ENCODE measurements at regions not wholly inside any gene's neighbourhood (a gene's known extent, or its start where the extent isn't known, plus 50 kb on each side); places are given as distances from the start of the nearest gene placed in this dataset.

GRCh38 chr10:21183025-21183424 lies 285.9 kb upstream of the NEBL start:
- H3K4me3 Mint-ChIP-seq (ENCODE audit: unreplicated experiment): no peak overlapping the region
- H3K36me3 Mint-ChIP-seq (ENCODE audit: low read depth, unreplicated experiment): no peaks in the 10 kb centered on the region
- DNase-seq (ENCODE audit: low spot score): no peak
- no peak overlapping the region for H3K27ac Mint-ChIP-seq (ENCODE audit: unreplicated experiment)
- H3K27me3 Mint-ChIP-seq (ENCODE audit: unreplicated experiment): peaks cover 2% of the 10 kb centered on the region
- no peaks in the 10 kb centered on the region for H3K4me1 Mint-ChIP-seq (ENCODE audit: unreplicated experiment)
- H3K9me3 Mint-ChIP-seq (ENCODE audit: unreplicated experiment): no peaks in the 10 kb centered on the region
- no peak for TF ChIP-seq CTCF (IDR thresholded peaks at IDR 0.05; ENCODE audit: unreplicated experiment)

- peaks cover 2% of the 10 kb centered on the region for H3K27me3 Mint-ChIP-seq (ENCODE audit: unreplicated experiment)
- no peak overlapping the region for H3K27ac Mint-ChIP-seq (ENCODE audit: unreplicated experiment)
- no peaks in the 10 kb centered on the region for H3K9me3 Mint-ChIP-seq (ENCODE audit: unreplicated experiment)
- H3K4me3 Mint-ChIP-seq (ENCODE audit: unreplicated experiment): no peak overlapping the region
- no peaks in the 10 kb centered on the region for H3K4me1 Mint-ChIP-seq (ENCODE audit: unreplicated experiment)
- no peak for DNase-seq (ENCODE audit: low spot score)
- no peaks in the 10 kb centered on the region for H3K36me3 Mint-ChIP-seq (ENCODE audit: low read depth, unreplicated experiment)
- TF ChIP-seq CTCF (IDR thresholded peaks at IDR 0.05; ENCODE audit: unreplicated experiment): no peak
These were observed 284.3 kb upstream of the NEBL start for GRCh38 chr10:21181451-21181850.

- no peak overlapping the region for H3K27ac Mint-ChIP-seq (ENCODE audit: unreplicated experiment)
These were observed 283.5 kb upstream of the NEBL start for GRCh38 chr10:21180604-21181003.

GRCh38 chr10:21176934-21177480 lies 279.9 kb upstream of the NEBL start:
- H3K36me3 Mint-ChIP-seq (ENCODE audit: low read depth, unreplicated experiment): peaks cover 8% of the 10 kb centered on the region
- H3K27me3 Mint-ChIP-seq (ENCODE audit: unreplicated experiment): peaks cover 11% of the 10 kb centered on the region
- H3K4me3 Mint-ChIP-seq (ENCODE audit: unreplicated experiment): no peak overlapping the region
- no peak overlapping the region for H3K27ac Mint-ChIP-seq (ENCODE audit: unreplicated experiment)
- no peak for TF ChIP-seq CTCF (IDR thresholded peaks at IDR 0.05; ENCODE audit: unreplicated experiment)
- H3K4me1 Mint-ChIP-seq (ENCODE audit: unreplicated experiment): peaks cover 8% of the 10 kb centered on the region
- H3K9me3 Mint-ChIP-seq (ENCODE audit: unreplicated experiment): no peaks in the 10 kb centered on the region
- no peak for DNase-seq (ENCODE audit: low spot score)

More at GRCh38 chr10:21180604-21181003, 283.5 kb upstream of the NEBL start:
- TF ChIP-seq CTCF (IDR thresholded peaks at IDR 0.05; ENCODE audit: unreplicated experiment): no peak
- Mint-ChIP-seq H3K4me1 (ENCODE audit: unreplicated experiment) (no peaks in the 10 kb centered on the region), H3K36me3 (ENCODE audit: low read depth, unreplicated experiment) (peaks cover under 1% of the 10 kb centered on the region), H3K4me3 (ENCODE audit: unreplicated experiment) (no peak overlapping the region), H3K27me3 (ENCODE audit: unreplicated experiment) (peaks cover 2% of the 10 kb centered on the region), H3K9me3 (ENCODE audit: unreplicated experiment) (no peaks in the 10 kb centered on the region)
- DNase-seq (ENCODE audit: low spot score): no peak

- peaks cover 9% of the 10 kb centered on the region for H3K4me1 Mint-ChIP-seq (ENCODE audit: unreplicated experiment)
- H3K4me3 Mint-ChIP-seq (ENCODE audit: unreplicated experiment): no peak overlapping the region
- H3K36me3 Mint-ChIP-seq (ENCODE audit: low read depth, unreplicated experiment): peaks cover 8% of the 10 kb centered on the region
- DNase-seq (ENCODE audit: low spot score): no peak
- no peak overlapping the region for H3K27ac Mint-ChIP-seq (ENCODE audit: unreplicated experiment)
- TF ChIP-seq CTCF (IDR thresholded peaks at IDR 0.05; ENCODE audit: unreplicated experiment): no peak
- H3K27me3 Mint-ChIP-seq (ENCODE audit: unreplicated experiment): peaks cover 13% of the 10 kb centered on the region
- no peaks in the 10 kb centered on the region for H3K9me3 Mint-ChIP-seq (ENCODE audit: unreplicated experiment)
These were observed 278.7 kb upstream of the NEBL start for GRCh38 chr10:21175797-21176196.
